ENCODE measurements at regions not wholly inside any gene's neighbourhood (a gene's known extent, or its start where the extent isn't known, plus 50 kb on each side); places are given as distances from the start of the nearest gene placed in this dataset.

DNA sequence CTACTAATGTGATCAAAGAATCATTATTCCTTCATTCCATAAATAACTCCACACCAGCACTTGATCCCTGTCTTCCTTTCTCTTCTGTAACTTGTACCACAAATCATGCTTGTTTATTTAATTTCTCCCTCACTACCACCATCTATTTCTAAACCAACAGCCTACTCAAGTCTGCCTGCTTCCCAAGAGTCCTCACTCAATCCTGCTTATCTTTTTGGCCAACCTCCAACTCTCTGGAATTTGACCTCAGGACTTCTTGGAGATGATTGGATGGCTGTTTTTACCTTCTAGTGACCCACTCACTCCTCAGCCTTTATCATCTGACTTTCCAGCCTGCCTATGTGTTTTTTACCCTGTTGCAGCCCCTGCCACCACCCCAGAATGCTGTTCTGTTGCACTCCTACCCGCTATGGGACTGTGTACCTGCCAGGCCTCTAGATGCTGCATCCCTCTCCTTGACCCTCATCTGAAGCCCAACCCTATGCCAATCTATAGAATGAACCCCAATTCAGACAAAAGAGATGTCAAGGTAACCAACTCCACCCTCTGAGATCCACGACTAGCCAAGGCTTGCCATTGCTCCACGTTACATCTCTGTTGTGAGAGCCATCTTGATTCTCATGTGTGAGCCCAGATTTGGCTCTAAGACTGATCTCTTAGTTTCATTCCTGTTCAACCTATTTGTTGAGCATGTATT, 150.2 kb upstream of the PLEKHG7 start:
- peak; percentile 35 for DNase-seq

DNA sequence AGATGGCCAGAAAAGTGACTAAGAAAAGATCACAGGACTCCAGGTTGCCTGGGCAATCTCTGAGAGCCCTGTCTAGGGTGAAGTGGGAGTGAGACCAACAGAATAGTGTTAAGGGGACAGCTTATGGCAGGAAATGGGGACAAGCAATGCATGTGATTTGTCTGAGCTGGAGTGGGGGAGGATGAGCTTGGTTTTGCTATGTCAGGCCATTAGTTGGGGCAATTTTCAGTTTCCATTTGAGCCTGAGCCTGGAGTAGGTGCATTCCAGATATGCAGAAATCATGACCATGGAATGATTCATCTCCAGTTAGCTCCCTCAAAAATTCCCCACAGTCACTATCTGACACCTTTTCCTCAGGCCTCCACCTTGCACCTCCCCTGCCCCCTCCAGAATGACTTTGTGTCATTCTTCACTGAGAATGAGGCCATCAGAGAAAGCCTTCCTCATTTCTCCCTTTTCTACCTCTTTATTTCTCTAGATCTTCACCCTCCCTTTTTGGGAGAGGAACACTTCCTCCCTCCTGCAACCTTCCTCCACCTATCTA, 150.9 kb upstream of the PLEKHG7 start:
- no peak for DNase-seq

DNA sequence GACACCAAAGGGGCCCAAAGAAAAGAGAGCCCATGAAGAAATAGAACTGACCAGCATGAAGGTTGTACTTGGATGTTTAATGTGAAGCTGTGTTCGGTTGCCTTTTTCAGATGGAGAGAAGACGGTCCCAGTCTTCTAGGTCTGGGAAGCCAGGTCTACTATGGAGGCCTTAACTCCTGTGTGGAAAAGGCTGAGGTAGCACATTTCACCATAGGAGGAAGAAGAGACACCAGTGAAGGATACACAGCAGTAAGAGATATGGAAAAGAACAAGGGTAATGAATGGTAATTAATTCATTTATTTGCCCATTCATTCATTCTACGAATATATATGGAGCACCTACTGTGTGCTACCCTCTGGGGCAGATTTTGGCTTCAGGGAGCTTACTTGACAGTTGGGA, 151.6 kb upstream of the PLEKHG7 start:
- DNase-seq, result no peak

DNA sequence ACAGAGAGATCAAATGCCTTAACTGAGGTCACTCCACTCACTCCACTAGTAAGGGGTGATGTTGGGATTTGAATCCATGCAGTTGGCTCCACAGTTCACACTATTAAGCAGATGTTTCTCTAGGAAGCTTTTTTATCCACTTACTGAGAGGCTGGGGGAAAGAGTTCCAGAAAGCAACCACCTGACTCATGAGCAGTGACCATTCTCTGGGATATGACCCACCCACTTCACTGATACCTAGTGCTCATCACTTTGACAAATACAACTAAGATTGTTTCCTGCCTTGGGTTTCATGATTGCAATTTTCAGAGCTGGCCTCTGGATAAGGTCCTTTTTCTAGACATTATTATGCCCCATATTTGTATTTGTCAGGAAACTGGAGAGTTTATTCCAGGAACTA, 152.1 kb upstream of the PLEKHG7 start:
- no peak for DNase-seq

DNA sequence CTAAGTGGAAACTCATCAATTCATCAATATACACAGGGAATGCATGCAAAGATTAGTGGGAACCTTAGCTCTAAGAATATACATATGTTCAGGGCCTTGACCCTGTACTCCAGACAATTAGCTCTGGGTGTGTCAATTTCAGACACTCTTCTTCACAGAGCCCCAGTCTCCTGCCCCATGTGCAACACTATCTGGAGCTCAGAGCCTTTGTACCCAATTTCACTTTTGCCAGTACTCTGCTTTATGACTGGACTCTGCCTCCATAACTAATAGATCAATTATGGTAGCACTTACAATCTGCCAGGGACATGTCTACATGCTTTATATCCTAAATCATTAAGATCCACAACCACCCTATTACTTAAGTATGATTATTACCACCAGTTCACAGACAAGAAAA, 152.5 kb upstream of the PLEKHG7 start:
- DNase-seq, result no peak

DNA sequence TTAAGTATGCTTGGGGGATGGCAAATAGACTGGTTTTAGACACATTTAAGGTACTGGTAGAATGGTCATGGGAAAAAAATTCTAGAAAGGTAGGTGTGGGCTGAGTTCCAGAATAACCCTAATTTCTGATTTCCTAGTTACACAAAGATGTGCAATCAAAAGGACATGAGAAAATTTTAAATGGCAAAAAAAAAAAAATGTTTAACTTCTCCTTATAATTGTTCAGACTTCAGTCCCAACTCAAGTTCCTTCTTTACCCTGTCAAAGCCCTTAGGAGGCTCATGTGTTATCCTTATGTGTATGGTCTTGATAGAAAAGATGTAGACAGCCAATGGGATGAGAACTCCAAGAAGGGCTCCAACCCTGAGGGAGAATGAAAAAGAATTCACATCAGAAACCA, 153.3 kb upstream of the PLEKHG7 start:
- no peak for DNase-seq

DNA sequence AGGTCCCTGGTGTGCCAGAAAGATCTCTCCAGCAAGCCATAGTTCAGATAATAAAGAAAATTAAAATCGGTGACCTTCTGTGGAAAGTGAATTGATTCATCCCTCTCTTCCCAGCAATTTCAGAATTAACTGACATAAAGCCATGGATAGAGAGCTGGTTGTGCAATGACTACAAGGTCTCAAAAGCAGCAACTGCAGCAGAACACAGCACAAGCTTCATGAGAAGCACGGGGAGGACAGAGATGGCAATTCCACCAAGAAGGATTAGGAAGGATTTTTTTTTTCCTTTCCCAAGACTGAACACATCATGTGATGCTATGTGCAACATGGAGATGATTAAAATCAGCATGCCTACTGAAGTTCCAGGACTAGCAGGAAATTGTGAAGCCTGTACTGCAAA, 154.9 kb upstream of the PLEKHG7 start:
- DNase-seq, result no peak

DNA sequence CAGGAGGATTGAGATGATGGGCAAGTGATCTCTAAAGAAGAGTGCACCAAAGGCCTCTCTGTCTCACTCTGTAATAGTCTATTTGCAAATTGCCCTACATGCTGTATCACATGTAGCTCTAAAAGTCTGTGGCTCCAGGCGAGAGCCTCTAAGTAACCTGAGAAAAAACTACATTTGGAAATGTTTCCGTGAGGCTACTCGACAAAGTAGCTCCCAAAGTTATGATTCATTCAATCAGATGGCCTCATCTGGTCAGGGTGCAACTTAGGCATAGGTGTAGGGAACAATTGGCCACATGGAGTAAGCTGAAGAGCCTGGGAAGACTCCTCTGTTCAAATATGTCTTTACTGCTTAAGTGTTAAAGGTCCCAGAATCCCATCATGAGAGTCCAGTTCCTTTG, 155.4 kb upstream of the PLEKHG7 start:
- DNase-seq, result no peak

DNA sequence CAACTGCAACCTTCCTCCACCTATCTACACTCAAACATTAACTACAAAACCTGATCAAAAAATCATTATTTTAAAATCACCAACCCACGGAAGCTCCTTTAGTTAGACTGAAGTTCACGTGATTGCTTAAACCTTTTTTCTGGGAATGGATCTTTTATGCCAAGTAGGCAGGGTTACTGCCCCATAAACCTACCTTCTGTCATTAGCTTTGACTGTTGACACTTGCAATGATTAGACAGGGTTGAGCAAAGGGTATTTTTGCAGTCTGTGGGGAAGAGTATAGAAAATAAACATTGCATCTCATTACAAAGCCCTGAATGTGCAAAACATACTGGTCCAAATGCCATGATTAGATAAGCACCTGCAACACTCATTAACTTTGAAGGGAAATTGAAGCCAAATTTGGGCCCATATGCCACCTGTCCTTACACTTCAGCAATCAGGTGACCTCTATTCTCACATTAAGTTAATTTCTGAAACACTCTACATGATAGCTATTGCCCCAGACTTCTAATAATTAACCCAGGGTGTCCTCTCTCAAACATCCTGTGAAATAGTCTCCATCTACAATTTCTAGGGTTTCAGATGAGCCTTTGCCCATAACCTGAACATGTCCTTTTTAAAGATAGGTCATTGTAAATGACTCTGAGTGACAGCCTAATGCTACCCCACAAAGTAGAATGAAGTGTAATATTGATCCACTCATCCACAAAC, 156.0 kb upstream of the PLEKHG7 start:
- DNase-seq, result no peak

DNA sequence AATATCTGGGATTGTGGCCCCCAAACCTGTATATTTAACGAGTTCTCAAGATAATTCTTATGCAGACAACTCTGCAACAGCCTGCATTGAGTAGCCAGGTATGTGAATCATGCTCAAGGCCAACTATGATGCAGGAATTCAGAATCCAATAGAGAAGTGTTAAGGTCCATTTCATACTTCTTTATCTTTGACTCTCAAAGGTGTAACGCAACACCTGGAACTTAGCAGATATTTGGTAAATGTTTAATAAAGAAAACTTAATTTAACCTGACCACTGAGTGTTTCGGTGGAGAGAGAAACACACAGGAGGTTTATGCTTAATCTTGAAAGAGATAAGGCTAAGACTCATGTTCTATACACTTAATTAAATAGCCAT, 156.5 kb upstream of the PLEKHG7 start:
- no peak for DNase-seq

DNA sequence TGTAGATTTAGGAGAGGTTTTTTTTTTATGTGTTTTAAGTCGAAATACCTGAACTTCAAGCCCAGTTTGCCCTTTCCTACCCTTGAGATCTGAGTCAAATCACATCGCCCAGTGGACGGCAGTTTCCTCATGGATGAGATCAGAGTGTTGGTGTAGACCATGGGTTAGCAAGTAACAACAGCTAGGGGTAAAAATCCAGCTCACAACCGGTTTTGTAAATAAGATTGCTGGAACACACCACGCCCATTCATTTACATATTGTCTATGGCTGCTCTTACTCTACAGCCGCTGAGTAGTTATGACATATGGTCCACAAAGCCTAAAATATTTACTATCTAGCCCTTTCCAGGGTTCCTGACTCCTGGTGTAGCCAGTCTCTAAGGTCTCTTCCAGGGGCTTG, 158.5 kb upstream of the PLEKHG7 start:
- DNase-seq, result no peak

DNA sequence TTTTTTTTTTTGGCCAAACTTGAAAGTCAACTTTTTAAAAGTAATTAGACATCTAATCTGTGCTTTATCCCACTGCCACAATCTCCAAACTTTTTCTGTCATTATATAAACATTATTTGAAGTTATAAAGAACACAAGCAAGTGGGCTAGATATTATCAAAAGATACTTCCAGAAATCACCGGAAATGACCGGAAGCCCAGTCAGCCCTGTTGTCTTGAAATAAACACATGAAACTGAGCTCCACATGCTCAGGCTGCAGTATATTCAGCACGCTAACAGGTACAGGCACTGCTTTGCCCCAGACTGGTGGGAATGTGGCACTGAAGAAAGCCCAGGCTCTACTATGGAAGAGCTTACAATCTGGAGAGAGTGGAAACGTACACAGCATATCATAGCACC, 158.9 kb upstream of the PLEKHG7 start:
- DNase-seq, result peak; percentile 65

DNA sequence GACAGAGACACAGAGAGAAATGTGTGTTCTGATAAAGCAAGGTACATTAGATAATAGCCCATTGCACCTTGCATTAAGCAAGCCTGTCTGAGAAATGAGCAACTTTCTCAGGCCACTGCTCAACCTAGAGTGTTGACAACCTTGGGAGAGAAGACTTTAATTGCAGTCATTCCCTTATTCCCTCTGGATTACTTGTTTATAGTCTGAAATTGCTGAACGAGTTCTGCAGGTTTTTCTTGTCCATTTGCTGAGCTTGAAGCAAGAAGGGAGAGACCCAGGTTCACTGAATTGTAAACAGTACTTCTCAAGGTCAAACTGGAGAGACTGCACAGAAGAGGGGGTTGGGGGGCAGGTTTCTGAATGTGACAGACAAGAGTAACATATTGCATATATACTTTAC, 159.4 kb upstream of the PLEKHG7 start:
- DNase-seq, result no peak

DNA sequence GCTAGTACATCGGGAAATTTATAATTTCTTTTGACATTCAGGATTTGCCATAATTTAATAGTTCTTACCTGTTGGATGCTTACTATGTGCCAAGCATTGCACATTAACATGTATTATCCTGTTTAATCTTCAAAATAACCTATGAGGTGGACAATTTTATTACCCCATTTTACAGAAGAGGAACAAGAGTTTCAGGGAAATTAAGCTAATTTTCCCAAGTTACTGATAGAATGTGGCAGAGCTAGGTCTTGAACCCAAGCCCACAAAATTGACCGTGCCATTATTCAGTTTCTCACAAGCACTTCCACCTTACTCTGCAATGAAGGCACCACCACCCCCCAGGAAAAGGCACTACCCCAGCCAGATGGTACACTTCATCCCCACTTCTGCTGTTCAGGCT, 161.1 kb upstream of the PLEKHG7 start:
- DNase-seq, result no peak

DNA sequence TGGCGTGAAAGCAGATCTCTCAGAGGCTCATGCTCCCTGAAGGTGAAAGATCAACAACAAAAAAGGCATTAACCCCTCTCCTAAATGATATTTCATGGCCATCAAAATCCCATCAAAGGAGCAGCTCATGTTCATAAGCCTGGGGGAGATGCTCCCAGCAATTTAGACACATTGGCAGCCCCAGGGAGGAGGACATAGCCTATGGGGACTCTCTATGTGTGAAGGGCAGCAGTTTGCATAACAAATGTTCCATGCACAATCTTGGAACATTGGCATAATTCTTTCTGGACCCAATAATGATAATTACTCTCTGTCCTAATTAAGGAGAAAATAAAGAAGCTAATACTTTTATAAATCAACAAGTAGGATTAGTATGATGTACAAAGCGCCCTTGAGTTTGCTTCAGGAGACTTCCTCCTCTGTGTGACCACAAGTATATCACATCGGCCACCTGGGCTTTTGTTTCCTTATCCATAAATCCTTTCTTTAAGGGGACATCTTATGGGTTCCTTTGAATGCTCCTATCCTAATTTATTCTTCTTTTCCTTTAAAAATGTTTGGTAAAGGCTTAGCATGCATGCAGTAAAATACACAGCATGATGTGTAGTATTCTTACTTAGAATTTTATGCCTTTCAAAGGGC, 161.9 kb upstream of the PLEKHG7 start:
- no peak for DNase-seq

DNA sequence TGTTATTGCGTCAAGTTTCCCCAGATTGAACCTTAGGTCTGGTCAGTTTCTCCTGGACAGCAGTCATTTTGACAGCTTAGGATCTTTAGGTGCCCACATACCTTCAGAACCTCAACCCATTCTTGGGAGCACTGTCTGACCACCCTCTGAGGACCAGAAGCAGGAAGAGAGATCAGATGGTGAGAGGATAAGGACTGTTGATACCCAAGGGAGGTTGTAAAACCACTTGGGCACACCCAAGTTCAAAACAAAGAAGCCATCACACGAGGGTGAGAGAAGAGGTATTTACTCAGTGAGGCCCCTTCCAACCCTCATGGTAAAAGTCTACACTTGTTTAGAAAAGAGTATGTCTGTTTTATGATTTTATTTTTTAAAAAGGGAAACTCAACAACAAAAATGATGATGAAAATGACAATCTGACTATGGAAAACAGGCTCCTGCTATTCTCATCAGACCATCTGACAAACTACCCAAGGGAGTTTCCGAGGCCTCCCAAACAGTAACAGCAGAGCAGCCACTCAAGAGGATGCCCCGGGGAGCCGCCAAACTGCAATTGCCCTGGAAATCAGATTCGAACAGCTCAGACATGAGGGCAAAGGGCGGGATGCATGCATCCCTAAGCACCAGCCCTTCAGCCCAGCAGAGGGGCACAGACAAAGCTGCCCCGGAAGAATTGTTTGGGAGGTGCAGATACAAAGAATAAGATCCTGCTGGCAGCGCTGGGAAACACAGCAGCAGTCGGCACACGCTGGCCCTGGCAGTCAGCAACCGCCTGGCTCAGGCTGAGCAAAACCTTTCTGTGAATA, 162.6 kb upstream of the PLEKHG7 start:
- DNase-seq, result peak; percentile 59

DNA sequence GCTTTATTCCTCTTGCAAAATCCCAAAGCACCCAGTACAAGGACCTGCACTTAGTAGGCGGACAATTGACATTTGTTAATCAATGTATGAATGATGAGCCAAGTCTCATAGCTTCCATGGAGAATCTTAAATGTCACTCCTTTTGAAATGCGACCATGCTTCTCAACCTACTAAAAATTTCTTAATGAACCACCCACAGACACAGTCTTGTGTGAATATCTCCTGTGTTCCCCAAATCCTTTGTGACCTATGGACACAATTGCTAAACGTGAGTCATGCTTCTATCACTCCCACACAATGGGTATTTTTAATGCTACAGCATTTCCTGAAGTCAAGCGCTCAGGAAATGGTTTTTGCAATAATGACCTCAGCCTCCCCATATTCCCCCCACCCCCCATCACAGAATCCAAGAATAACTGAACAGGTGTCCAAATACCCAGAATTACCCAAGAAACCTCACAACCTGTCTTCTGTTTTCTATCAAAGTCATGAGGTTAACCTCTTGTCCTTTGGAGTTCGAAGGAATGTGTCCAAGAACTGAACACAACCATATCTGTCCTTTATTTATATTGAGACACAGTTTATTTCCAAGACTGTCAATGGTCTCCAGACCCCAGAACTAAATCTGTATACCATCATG, 163.6 kb upstream of the PLEKHG7 start:
- DNase-seq, result peak; percentile 95

DNA sequence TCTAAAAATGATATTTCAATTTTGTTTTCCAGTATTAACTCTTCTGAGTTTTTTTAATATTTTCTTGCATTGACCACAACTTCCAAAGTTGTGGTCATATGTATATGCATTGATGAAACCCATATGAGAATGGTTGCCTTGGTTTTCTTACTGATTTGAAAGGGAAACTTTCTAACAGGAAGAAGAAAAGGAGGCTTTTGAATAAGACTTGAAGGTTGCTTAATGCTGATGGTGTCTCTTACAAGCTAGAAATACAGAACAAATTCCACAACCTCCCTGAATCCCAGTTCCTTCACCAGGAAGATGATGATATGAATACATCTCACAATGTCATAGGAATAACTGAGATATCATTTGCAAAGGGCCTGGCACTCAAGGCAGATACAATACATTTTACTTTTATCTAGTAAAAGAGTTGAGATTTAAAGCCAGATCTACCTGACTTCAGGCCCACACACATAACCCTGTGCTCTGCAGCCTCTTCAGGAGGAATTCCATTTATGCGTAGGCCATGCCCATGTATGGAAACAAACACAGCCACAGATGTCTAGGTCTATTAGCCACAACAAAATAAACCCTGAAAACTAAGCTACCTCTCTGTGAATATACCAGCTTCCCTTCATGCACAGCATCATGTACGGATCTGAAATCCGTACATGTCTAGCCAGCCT, 165.4 kb upstream of the PLEKHG7 start:
- no peak for DNase-seq

DNA sequence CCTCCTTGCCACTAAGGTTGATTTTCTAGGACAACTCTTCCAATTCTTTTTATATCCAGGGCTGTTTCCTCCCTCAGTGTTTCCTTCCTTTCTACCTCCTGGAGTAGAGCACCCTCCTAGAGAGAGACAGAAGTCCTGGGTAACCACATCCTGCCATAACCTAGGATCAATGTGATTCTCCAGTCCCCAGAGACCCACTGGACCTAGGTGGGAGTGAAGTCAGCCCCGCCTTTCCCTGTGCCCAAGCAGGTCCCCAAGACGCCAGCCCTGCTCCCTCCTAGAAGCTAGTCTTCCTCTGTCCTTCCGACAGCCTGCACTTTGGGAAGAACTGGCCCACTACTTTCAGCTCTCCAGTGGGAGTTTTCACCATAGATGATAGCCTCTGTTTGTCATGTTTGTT, 166.8 kb upstream of the PLEKHG7 start:
- DNase-seq, result no peak

DNA sequence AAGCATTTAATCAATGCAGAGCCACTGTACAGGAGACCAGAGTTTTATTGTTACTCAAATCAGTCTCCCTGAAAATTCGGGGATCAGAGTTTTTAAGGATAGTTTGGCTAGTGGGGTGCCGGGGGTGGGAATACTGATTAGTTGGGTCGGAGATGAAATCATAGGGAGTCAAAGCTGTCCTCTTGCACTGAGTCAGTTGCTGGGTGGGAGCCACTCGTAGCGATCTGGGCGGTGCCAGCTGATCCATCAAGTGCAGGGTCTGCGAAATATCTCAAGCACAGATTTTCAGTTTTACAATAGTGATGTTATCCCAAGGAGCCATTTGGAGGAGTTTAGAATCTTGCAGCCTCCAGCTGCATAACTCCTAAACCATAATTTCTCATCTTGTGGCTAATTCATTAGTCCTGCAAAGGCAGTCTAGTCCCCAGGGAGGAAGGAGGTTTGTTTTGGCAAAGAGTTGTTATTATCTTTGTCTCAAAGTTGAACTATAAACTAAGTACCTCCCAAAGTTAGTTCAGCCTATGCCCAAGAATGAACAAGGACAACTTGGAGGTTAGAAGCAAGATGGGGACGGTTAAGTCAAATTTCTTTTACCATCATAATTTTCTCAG, 169.4 kb upstream of the PLEKHG7 start:
- DNase-seq, result no peak

DNA sequence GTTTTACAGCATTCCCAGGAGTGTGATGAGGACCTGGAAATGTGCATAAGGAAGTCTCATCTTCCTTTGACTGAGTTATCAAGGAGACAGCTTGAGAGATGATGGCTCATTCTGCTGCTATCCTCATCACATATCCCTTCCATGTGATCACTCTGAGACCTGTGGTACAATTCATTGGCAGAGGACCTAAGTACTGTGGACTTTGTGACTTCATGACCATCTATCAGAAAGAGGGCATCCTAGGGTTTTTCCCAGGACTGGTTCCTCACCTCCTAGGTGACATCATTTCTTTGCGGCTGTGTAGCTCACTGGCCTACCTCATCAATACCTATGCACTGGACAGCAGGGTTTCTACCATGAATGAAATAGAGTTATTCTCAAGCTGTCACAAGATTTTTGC, 172.1 kb upstream of the PLEKHG7 start:
- no peak for DNase-seq

DNA sequence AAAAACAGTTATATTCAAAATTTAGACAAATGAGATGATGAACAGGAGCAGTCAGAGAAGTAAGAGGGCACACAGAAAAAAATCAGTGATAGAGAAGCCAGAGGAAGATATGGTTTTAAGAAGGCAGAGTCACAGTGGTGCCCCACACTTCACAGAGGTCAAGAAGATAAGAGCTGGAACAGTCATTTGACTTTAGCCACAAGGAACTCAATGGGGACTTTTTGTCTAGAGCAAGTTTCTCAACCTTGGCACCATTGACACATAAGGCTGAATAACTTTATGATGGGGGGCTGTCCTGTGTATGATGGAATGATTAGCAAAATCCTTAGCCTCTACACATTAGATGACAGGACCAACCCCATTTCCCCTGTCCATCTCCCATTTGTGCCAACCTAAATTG, 172.8 kb upstream of the PLEKHG7 start:
- DNase-seq, result no peak

All from dermis blood vessel endothelial cell (primary cell).